GM12878 (cell line): ENCODE measurements at regions not wholly inside any gene's neighbourhood (a gene's known extent, or its start where the extent isn't known, plus 50 kb on each side); places are given as distances from the start of the nearest gene placed in this dataset.

Source experiments
- ATAC-seq: fragments of 200-7000 bp; cut with Tn5 transposase; 3 replicates; pipeline ENCODE4 v1.9.1; 2020; ENCODE audit warnings: mild to moderate bottlenecking, moderate library complexity
- BruUV-seq: library from RNA; stranded (reverse); fragments of 400-500 nt; replicated peaks from 2 replicates; lab custom pipeline; 2021; lab: Mats Ljungman, UMichigan
- CTCF ChIA-PET: fragments of 300-600 bp; sonication (Branson Sonifier 250); formaldehyde crosslinking; extraction: SDS; loops from one replicate; lab custom pipeline; 2021; ENCODE audit warnings: inconsistent platforms; lab: Yijun Ruan, JAX
- POLR2A ChIA-PET: fragments of 350-600 bp; formaldehyde crosslinking; extraction: SDS; loops from one replicate; lab custom pipeline; 2021; ENCODE audit warnings: inconsistent platforms; lab: Charles Lee
- RAD21 ChIA-PET: fragments of 300-600 bp; sonication (Branson Sonifier 250); formaldehyde crosslinking; loops from one replicate; lab custom pipeline; 2023; ENCODE audit warnings: antibody characterized with exemption; ENCODE audit not compliant: unreplicated experiment; lab: Charles Lee
- SMC1A ChIA-PET: fragments of 300-600 bp; sonication (Branson Sonifier 250); formaldehyde crosslinking; loops from one replicate; lab custom pipeline; 2023; ENCODE audit not compliant: unreplicated experiment, uncharacterized antibody; lab: Charles Lee
- DNase-seq: peaks from one replicate; pipeline ENCODE4 v3.0.0-alpha.2; 2011; ENCODE audit warnings: low read depth, low spot score
- FAIRE-seq: peaks from 3 replicates; lab custom pipeline; 2011; peaks lifted over from hg19 to GRCh38; lab: Jason Lieb, UNC
- H2AFZ ChIP-seq: 2 replicates; pipeline ENCODE4 v1.6.0; 2011; ENCODE audit warnings: low read depth, low read length, control low read depth; ENCODE audit not compliant: control insufficient read depth
- H3K27ac ChIP-seq: 2 replicates; pipeline ENCODE4 v1.5.1; 2011; ENCODE audit warnings: control low read depth; ENCODE audit not compliant: control insufficient read depth, insufficient read depth
- H3K27me3 ChIP-seq, 2 experiments: replicated peaks in 1 of 2; 2 replicates each; pipeline versions ENCODE4 v1.6.0 to v1.6.1; 2011; ENCODE audit warnings: low read length in 1 of 2; ENCODE audit not compliant: control insufficient read depth in 2 of 2, insufficient read depth in 2 of 2
- H3K36me3 ChIP-seq, 2 experiments: 2 replicates each; pipeline ENCODE4 v1.5.1; 2011; ENCODE audit warnings: low read length in 1 of 2; ENCODE audit not compliant: control insufficient read depth in 2 of 2, insufficient read depth in 2 of 2
- H3K4me1 ChIP-seq: 2 replicates; pipeline ENCODE4 v1.6.1; 2011; ENCODE audit warnings: mild to moderate bottlenecking, low read length, moderate library complexity, mixed read lengths; ENCODE audit not compliant: control insufficient read depth, insufficient read depth
- H3K4me2 ChIP-seq: 2 replicates; pipeline ENCODE4 v1.6.0; 2011; ENCODE audit warnings: control low read depth; ENCODE audit not compliant: control insufficient read depth, insufficient read depth
- H3K4me3 ChIP-seq: fragments of 200-600 bp; sonication (generic); 2 replicates; pipeline ENCODE4 v1.5.1; 2016
- H3K79me2 ChIP-seq: 2 replicates; pipeline ENCODE4 v1.6.0; 2011; ENCODE audit warnings: low read length; ENCODE audit not compliant: control insufficient read depth, insufficient read depth
- H3K9ac ChIP-seq: 2 replicates; pipeline ENCODE4 v1.8.0; 2011; ENCODE audit warnings: low read length, control low read depth, mixed read lengths; ENCODE audit not compliant: control insufficient read depth, insufficient read depth
- H3K9me3 ChIP-seq: replicated peaks from 3 replicates; pipeline ENCODE4 v1.5.1; 2011; ENCODE audit warnings: mild to moderate bottlenecking, low read length; ENCODE audit not compliant: control insufficient read depth, insufficient read depth
- H4K20me1 ChIP-seq: 2 replicates; pipeline ENCODE4 v1.6.0; 2011; ENCODE audit not compliant: control insufficient read depth, insufficient read depth
- BCL11A ChIP-seq: IDR thresholded peaks from 2 replicates; pipeline ENCODE4 v1.6.1; 2011; ENCODE audit warnings: low read depth, low read length
- HSF1 ChIP-seq: fragments of 150-350 bp; IDR thresholded peaks from 2 replicates; pipeline ENCODE4 v1.6.1; 2014; ENCODE audit warnings: mild to moderate bottlenecking, low read depth, low read length
- NBN ChIP-seq: fragments of 450-650 bp; IDR thresholded peaks from 2 replicates; pipeline ENCODE4 v1.6.1; 2016
- PML ChIP-seq: IDR thresholded peaks from 2 replicates; pipeline ENCODE4 v1.6.1; 2012; ENCODE audit warnings: low read length, inconsistent platforms
- RBBP5 ChIP-seq: fragments of 200-600 bp; sonication (generic); conservative IDR thresholded peaks from 2 replicates; pipeline ENCODE4 v1.6.1; 2016
- SP1 ChIP-seq: IDR thresholded peaks from one replicate; pipeline ENCODE4 v1.6.1; 2011; ENCODE audit warnings: low read depth, low read length
- TAF1 ChIP-seq: IDR thresholded peaks from 2 replicates; pipeline ENCODE4 v1.6.1; 2011; ENCODE audit warnings: mild to moderate bottlenecking, low read depth, low read length, borderline replicate concordance
- ZNF207 ChIP-seq: fragments of 450-650 bp; IDR thresholded peaks from 2 replicates; pipeline ENCODE4 v1.6.1; 2014; ENCODE audit warnings: antibody characterized with exemption, mild to moderate bottlenecking, borderline replicate concordance
- ZNF274 ChIP-seq: IDR thresholded peaks from one replicate; pipeline ENCODE4 v1.8.0; 2011; ENCODE audit not compliant: insufficient read length, insufficient read depth
- WGBS: methylation state at CpG from one replicate; pipeline ENCODE4 v1.1.6; 2016; ENCODE audit warnings: low lambda C conversion rate; ENCODE audit not compliant: insufficient replicate concordance, insufficient coverage; ENCODE audit errors: missing lambda C conversion rate; 5-methylcytosine and 5-hydroxymethylcytosine counted together
- in situ Hi-C: fragments of 300-500 bp; cut with MboI; formaldehyde crosslinking; loops from 9 replicates; pipeline ENCODE4 v1.14.3; 2018; ENCODE audit warnings: mixed read lengths
- intact Hi-C: fragments of 100-400 bp; cut with micrococcal nuclease; formaldehyde crosslinking; loops from one replicate; pipeline ENCODE4 v1.14.2; 2022; ENCODE audit not compliant: unreplicated experiment
- TF ChIP-seq, protein P1 (sequence below): IDR thresholded peaks from 2 replicates; pipeline ENCODE4 v1.6.1; 2012; ENCODE audit warnings: low read depth, low read length, improper control_type of control experiment
- TF ChIP-seq, protein P2 (sequence below): IDR thresholded peaks from 2 replicates; pipeline ENCODE4 v1.6.1; 2012; ENCODE audit warnings: mild to moderate bottlenecking, low read depth, low read length
- TF ChIP-seq, protein P3 (sequence below): fragments of 450-650 bp; IDR thresholded peaks from 2 replicates; pipeline ENCODE4 v1.6.1; 2017; ENCODE audit warnings: mild to moderate bottlenecking, moderate library complexity

DNA sequence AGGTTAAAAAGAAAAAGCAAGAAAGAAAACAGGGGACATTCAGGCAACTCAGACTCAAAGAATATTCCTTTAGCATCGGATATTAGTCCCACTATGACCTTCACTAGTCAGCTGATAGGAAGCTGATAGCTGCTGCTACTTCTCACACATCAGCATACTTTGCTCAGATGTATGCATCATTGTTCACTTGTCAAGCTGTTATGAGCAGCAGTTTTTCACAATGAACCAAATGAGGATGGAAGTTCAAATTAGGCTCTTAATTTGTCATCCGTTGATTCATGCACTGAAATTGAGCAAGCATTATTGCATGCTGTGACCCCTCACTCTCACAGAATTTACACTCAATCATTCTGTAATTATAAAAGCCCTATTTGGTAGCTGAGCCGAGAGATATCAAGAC lies 257.7 kb downstream of the SNX13 start:
- Histone ChIP-seq H3K79me2 (no peaks in the 10 kb centered on the region), H3K4me2 (no peak overlapping the region), H3K9me3 (no peaks in the 10 kb centered on the region), H4K20me1 (no peaks in the 10 kb centered on the region), H3K4me1 (no peaks in the 10 kb centered on the region), H3K9ac (no peak overlapping the region), H3K36me3 (no peaks in the 10 kb centered on the region), H3K27ac (no peak overlapping the region), H3K4me3 (no peak overlapping the region), H2AFZ (no peak overlapping the region), H3K27me3 (0 out of 4 replicates have a peak, but pooled peaks cover 0 to 3% of the 10 kb centered on the region in 2 experiments)
- ChIA-PET SMC1A (interaction anchor here (1.0 to 1.6 kb wide), 3 partner anchors 16 to 531 kb away, joined by 3 to 5 read pairs (median 3); no protein-coding TSS in a partner anchor), POLR2A (no interaction called here), RAD21 (interaction anchor here (1.2 to 1.4 kb wide), 2 partner anchors 303 to 637 kb away, joined by 3 read pairs; no protein-coding TSS in a partner anchor), CTCF (interaction anchor here (0.6 to 3.6 kb wide), 9 partner anchors 10 to 637 kb away, joined by 3 to 15 read pairs (median 4); no protein-coding TSS in a partner anchor)
- WGBS, result 9% methylated on average over 3 of the region's 3 CpGs
- BruUV-seq, result no TSS peak
- in situ Hi-C loops, result loop anchor here (25.0 kb wide), 2 partner anchors 655 to 1980 kb away; no protein-coding TSS in a partner anchor
- DNase-seq (no peak), ATAC-seq (no peak), FAIRE-seq (no peak)
- intact Hi-C loops, result loop anchor here (5.0 kb wide), 1 partner anchor 665 kb away; no protein-coding TSS in a partner anchor
- TF ChIP-seq HSF1 (no peak), ZNF207 (no peak), PML (no peak), RBBP5 (no peak), TAF1 (no peak), SP1 (no peak), ZNF274 (no peak), NBN (no peak), BCL11A (no peak)
- TF ChIP-seq, protein P1, sequence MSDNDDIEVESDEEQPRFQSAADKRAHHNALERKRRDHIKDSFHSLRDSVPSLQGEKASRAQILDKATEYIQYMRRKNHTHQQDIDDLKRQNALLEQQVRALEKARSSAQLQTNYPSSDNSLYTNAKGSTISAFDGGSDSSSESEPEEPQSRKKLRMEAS, result no peak
- TF ChIP-seq, protein P2, sequence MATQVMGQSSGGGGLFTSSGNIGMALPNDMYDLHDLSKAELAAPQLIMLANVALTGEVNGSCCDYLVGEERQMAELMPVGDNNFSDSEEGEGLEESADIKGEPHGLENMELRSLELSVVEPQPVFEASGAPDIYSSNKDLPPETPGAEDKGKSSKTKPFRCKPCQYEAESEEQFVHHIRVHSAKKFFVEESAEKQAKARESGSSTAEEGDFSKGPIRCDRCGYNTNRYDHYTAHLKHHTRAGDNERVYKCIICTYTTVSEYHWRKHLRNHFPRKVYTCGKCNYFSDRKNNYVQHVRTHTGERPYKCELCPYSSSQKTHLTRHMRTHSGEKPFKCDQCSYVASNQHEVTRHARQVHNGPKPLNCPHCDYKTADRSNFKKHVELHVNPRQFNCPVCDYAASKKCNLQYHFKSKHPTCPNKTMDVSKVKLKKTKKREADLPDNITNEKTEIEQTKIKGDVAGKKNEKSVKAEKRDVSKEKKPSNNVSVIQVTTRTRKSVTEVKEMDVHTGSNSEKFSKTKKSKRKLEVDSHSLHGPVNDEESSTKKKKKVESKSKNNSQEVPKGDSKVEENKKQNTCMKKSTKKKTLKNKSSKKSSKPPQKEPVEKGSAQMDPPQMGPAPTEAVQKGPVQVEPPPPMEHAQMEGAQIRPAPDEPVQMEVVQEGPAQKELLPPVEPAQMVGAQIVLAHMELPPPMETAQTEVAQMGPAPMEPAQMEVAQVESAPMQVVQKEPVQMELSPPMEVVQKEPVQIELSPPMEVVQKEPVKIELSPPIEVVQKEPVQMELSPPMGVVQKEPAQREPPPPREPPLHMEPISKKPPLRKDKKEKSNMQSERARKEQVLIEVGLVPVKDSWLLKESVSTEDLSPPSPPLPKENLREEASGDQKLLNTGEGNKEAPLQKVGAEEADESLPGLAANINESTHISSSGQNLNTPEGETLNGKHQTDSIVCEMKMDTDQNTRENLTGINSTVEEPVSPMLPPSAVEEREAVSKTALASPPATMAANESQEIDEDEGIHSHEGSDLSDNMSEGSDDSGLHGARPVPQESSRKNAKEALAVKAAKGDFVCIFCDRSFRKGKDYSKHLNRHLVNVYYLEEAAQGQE, result no peak
- TF ChIP-seq, protein P3, sequence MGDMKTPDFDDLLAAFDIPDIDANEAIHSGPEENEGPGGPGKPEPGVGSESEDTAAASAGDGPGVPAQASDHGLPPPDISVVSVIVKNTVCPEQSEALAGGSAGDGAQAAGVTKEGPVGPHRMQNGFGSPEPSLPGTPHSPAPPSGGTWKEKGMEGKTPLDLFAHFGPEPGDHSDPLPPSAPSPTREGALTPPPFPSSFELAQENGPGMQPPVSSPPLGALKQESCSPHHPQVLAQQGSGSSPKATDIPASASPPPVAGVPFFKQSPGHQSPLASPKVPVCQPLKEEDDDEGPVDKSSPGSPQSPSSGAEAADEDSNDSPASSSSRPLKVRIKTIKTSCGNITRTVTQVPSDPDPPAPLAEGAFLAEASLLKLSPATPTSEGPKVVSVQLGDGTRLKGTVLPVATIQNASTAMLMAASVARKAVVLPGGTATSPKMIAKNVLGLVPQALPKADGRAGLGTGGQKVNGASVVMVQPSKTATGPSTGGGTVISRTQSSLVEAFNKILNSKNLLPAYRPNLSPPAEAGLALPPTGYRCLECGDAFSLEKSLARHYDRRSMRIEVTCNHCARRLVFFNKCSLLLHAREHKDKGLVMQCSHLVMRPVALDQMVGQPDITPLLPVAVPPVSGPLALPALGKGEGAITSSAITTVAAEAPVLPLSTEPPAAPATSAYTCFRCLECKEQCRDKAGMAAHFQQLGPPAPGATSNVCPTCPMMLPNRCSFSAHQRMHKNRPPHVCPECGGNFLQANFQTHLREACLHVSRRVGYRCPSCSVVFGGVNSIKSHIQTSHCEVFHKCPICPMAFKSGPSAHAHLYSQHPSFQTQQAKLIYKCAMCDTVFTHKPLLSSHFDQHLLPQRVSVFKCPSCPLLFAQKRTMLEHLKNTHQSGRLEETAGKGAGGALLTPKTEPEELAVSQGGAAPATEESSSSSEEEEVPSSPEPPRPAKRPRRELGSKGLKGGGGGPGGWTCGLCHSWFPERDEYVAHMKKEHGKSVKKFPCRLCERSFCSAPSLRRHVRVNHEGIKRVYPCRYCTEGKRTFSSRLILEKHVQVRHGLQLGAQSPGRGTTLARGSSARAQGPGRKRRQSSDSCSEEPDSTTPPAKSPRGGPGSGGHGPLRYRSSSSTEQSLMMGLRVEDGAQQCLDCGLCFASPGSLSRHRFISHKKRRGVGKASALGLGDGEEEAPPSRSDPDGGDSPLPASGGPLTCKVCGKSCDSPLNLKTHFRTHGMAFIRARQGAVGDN, result no peak
